Lung microvascular endothelial cell (primary cell): ENCODE measurements at regions not wholly inside any gene's neighbourhood (a gene's known extent, or its start where the extent isn't known, plus 50 kb on each side); places are given as distances from the start of the nearest gene placed in this dataset.

Source experiments
- DNase-seq, 2 donors: peaks; one replicate each; pipeline versions ENCODE4 v3.0.0 to v3.0.0-alpha.2; 2010; ENCODE audit warnings: low read depth in 2 of 2

DNA sequence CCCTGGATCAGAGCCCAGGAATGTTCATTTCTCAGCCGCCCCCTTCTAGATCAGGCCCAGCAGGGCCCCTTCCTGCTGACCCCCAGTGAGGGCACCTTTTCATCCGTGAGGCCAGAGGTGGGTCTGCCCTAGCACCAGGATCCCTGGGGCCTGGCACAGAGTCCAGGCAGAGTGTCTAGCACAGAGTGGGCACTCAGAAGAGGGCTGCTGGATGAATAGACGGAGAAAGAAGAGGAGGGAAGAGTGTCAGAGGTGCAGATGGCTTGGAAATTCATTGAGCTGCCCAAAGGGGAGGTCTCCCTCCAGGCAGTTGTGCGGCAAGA is 106.5 kb downstream of the CPZ start:
- DNase-seq: no peak

DNA sequence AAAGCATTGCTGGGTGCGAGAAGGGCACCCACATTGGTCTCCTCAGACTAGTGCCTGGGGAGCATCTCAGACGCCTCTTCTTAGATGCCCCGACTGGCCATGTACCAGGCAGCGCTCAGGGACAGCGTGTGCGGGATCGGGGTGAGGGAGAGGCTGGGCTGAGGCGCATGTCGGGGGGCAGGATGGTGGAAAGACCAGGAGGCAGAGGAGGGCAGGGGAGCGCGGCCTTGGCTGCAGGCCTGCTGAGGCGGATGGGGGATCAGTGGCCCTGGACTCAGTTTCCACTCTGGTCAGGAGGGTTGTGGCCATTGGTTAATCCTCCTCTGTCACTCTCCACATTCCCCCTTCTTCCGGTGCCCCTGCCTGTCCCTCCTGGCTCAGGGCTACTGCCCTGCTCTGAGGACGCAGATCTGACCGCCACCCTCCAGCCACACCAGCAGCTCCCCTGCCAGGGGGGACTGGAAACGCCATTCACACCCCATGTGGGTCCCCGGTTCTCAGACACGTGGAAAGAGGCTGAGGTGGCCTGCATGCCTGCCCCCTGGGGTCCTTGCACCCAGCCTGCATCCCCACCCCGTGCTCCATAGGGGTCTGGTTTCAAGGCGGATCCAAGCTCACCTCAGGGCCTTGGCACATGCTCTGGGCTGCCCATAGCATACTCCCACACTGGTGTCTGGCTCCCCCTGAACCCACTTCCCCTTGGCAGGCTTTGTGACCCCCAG is 105.9 kb downstream of the CPZ start:
- no peak for DNase-seq

DNA sequence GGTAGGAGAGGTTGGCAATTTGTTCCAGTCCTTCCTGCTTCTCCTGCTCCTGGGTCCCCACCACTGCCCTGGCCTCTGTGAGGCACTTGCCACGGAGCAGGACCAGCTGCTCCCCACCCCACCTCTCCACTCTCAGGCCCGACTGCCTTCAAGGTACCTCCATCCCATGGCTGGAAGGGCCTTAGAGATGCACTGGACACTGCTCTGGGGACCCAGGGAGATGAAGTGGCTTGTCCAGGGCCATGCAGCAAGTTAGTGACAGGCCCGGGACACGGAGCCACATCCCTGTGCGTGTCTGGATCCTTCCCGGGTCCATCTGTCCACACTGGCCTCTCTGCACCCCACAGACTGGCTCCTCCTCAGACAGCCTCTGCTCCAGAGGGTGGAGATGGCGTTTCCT is 105.3 kb downstream of the CPZ start:
- DNase-seq: no peak

DNA sequence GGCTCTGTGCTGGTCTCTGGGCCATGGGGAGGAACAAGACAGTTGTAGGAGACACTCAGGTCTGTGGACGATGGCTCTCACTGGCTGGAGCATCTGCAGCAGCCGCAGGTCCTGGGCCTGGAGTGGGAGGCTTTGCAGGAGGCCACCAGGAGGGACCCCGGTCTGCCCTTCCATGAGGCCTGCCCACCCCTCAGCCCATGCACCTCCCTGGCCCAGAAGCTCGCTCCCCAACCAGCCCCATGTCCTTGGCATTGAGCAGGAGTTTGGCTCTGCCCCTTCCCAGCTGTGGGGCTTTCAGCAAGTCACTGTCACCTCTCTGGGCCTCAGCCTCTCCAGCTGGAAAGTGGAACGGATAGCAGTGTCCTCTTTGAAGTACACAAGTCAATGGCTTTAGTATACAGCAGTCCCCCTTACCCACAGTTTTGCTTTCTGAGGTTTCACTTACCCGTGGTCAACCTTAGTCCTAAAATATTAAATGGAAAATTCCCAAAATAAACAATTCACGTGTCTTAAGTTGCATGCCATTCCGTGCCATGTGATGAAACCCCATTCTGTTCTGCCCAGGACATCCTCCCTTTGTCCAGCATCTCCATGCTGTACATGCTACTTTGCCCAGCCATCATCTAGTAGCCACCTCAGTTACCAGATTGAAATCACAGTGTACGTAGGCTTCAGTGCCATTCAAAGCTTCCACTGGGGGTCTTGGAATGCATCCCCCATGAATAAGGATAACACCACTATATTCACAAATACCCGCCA is 104.0 kb downstream of the CPZ start:
- no peak for DNase-seq

DNA sequence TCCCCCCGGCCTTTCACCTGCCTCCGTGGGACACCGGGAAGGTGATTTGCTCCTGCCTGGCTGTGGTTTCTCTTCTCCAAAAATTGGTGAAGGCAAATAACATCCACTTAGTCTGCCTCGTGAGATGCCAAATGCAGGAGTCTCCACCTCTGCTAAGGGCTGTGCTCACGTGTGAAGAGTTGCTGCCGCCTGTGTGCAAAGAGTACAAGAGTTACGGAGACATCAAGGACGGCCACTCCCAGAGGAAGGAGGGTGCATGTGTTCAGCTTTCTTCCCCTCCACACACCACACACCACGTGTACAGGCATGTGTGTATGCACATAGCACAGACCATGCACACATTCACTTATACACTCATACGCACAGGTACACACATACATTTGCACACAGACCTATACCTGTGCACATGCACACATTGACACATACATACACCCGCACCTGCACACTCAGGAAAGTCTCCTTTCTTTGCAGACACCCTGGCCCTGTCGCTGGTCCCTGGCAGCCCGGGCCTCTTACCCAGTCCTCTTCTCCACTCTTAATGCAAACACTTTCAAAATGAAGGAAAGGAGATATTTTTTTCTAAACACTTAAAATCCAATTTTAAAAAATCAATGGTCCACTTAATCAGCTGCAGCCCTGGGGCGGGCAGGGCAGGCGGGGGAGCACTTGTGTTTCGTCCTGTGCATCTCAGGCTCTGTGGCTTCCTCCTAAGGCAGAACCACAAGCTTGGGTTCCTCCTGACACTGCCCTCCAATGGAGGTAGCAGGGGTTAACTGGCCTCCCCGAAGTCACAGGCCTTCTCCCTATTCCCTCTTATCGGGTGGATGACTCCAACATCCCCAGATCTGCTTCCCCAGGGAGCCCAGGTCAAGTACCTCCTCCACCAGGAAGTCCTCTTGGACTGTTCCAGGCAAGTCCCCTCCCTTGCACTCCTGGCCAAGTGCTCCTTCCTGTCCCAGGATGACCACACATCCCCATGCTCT is 103.0 kb downstream of the CPZ start:
- DNase-seq: no peak

DNA sequence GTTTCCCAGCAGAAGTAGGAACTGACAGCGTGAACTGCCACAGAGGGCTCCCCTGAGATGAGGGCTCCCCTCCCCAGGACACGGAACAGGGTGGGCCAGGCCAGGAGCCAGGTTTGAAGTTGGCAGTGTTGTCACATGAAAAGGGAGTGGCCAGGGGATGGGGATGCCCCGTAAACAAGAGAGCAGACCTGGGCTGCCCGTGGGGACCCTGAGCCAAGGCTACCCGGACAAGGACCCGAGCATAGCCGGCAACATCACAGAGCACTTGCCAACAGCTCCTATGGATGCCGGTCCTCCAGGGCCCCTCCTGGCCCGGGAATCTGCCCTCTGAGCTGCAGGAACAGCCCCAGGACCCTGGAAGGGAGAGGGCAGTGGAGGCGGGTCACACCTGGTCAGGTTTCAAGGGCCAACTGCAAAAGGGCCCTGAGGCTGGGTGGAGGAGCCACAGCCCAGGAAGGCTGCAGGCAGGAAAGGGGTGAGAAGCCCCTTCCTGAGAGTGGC is 102.1 kb downstream of the CPZ start:
- DNase-seq: no peak

DNA sequence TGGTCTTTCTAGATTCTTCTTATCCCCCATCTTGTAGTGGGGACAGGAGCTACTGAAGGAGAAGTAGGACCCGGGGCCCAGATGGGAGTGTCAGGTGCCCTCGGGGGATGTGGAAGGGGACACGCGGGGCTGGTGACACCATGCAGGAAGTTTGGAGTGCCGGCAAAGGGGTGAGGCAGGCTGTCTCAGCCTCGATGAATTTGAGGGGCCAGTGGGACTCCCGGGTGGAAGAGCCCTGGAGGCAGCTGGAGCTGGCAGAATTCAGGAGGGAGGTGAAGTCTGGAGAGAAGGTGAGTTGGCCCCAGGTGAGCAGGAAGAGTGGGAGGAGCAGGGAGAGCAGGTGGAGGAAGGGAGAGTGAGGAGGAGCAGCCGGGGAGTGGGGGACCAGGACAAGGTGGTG is 101.7 kb downstream of the CPZ start:
- no peak for DNase-seq

DNA sequence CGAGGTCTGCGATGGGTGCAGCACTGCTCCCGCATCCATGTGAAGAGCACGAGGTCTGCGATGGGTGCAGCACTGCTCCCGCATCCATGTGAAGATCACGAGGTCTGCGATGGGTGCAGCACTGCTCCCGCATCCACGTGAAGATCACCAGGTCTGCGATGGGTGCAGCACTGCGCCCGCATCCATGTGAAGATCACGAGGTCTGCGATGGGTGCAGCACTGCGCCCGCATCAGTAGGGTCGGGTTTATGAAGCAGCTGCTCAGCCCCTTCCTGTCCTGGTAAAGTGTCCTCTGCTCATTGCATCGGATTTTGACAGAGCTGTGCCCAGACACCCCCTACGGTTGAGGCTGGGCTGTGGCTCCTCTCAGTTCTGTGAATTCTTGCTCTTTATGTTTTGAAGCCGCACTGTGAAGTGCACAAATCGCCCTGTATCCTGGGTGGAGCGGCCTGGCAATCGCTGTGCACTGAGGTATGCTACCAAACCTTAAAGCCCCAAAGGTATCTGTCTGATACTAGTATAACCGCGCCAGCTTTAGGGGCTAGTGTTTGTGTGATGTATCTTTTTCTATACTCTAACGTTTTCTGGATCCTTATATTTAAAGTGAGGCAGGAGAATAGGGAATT is 98.7 kb downstream of the CPZ start:
- DNase-seq: no peak

DNA sequence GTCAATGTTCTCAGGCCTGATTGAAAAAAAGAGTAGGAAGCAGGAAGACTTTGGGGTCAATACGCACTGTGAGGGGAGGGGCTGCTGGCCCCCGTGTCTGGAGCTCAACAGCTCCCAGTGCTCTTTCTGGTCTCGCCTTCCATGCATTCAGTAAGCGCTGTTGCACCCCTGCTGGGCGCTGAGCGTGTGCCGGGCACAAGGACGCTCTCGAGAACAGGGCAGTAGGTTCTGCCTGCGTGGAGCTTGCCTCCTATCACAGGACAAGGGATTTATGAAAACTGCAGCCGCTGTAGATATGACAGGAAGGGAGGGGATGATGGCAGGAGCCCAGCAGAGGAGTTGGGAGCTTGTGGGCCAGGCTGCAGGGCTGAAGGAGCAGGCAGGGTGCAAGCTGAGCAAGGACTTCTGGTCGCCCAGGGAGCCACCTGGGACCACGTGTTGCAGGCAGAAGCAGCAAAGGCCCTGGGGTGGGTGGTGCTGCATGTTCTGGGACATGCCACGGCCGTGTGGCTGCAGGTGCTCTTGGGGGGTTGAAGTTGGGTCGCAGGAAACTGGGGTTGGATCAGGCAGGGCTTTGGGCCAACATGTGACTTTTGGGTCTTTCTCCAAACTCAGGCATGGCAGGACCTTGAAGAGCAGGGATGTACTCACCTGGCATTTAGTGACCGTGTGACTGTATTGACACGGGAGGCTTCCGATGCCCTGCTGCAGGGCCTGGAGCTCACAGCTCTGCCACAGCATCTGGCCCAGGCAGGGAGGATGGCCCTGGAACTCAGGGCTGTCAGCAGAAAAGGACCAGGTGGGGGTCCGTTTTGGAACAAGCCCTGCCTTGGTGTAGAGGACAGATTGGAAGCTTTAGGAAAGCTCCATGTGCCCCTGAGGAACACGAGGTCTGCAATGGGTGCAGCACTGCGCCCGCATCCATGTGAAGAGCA is 97.9 kb downstream of the CPZ start:
- no peak for DNase-seq

DNA sequence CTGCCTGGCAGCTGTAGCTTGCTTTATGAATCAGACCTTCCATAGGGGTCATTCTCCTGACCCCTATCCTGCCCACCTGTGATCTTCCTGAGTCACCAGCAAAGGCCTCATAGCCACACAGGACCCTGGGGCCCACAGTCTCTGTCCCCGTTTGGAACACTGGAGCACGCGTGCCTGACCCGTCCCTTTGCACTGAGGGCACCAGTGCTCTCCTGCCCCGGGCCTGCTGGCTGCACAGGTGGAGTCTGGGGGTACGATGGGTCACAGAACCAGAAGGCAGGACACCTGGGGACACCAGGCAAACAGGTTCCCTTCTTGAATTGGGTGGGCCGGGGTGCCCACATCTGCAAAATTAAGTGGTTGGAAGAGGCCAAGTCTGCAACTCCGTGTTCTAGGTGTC is 97.2 kb downstream of the CPZ start:
- DNase-seq: no peak

DNA sequence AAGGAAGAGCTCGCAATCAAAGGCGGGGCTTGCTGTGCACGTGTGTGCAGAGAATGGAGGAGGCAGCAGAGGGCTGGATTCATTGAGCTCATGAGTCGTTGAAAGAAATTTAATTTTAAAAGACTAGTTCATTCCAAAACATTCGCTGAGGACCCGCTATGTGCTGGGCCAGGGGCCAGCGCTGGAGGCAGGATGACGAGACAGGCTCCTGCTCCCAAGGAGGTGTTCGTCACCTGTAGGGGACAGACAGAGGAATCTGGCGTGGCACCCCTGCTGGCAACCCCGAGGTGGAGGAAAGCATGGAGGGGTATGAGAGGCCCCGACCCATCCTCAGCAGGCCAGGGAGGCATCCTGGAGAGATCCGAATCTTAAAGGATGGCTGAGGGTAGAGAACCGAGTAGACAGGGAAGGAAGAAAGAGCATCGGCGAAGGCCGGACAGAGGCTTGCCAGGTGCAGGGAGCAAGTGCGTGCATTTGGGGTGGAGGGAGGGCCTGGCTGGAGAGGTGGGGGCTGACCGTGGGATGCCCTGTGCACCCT is 96.4 kb downstream of the CPZ start:
- DNase-seq: no peak

DNA sequence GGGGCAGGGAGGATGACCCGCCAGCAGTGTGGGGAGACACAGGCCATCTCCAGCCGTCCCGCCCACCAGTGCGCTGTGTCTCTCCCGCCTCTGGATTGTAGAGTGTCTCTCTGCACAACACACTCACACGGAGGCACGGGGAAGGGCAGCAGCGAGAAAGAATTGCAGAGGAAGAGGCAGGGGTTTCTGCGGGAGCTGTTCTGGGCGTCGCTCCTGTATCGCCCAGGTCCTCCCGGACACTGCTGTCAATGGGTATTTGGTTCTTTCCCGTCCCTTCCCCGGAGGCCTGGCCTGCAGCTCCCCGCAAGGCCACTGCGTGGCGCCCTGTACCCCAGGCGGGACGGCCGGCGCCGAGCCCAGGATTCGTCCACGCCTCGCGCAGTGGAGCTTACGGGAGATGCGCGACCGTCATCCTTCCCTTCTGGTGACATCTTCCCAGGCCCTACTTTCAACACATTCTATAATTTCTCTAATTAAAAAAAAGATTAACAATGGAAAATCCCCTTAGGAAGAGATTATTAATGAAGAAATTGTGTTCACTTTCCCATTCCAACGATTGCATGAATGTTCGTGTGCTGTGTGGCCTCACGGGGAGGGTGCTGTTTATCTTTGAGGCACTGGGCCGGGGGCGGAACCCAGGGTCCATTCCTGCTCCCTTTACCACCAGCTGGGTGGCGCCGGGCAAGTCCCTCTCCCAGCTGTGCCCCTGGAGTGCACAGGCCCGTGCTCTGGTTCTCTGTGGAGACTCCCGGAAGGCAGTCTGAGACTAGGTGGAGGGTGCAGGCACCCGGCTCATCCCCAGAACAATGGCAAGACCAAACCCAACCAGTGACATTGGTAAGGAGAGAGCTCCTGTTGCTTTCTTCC is 95.7 kb downstream of the CPZ start:
- peak; percentile 19 to 57 for DNase-seq

DNA sequence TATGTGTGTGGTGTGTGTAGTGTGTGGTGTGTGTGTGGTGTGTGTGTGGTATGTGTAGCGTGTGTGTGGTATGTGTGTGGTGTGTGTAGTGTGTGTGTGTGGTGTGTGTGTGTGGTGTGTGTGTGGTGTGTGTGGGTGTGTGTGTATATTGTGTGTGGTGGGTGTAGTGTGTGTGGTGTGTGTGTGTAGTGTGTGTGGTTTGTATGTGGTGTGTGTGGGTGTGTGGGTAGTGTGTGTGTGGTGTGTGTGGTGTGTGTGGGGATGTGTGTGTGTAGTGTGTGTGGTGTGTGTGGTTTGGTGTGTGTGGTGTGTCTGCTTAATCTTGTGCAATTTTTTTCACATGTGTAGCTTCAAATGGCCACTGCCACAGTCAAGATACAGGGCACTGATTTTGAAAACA is 94.5 kb downstream of the CPZ start:
- no peak for DNase-seq

DNA sequence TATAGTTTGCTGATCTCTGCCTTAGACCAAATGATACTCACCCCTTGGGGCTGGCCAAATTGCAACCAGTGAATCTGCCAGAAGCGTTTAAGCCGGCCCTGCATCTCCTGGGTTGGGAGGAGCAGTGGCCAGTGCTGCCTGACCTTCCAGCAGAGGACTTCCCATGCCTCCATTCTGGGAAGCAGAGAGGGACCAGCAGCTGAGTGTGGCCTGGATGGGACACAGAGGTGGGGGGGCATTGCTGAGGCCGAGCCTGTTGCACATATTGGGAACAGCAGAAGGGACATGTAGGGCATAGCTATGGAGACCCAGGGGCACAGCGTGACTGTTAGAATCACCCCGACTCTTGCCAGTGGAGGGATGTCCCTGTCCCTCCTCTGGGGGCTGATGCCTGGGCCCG is 93.3 kb downstream of the CPZ start:
- DNase-seq: no peak

DNA sequence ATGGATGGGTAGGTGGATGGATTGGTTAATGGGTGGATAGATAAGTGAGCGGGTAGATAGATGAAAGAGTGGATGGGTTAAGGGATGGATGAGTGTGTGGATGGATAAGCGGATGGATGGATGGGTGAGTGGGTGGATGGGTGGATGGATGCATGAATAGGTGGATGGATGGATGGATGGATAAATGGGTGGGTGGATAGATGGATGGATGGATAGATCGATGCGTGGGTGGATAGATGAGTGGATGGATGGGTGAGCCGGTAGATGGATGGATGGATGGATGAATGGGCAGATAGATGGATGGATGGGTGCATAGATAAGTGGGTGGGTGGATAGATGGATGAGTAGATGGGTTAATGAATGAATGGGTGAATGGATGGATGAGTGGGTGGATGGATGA is 90.9 kb downstream of the CPZ start:
- DNase-seq: no peak

DNA sequence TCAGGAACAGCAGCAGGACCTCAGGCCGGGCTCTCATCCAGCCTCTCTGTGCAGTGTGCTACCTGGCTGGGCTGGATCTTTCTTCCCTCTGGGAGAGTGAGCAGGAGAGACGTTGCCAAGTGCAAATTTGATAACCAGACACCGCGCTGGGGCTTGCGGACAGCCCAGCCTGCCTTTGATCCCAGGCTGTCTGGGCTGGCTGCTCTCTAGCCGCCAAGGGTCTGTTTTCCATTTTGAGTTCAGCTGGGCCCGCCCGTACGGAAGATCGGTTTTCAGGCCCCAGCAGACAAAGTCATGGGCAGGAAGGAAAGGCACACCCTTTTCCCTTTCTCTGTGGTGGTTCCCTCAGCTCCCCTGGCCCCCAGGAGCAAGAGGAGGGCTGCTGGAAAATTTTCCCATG is 90.2 kb downstream of the CPZ start:
- DNase-seq: no peak

DNA sequence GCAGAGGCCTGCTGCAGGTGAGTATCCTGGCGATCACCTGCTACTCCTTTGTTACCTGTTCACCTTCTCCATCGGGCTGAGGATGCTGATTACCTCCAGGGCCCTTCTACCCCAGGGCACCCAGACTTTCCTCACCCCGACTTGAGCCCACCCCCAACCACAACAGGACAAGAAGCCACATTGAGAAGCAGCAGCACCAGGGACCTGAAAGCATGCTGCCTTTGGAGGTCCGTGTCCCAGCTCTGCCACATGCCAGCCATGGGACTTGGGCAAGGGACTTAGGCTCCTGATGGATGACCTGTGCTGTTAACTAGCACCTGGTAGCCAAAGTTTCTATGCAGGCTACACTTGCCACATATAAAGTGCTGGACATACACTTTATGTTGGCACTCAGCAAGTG is 89.7 kb downstream of the CPZ start:
- no peak for DNase-seq

DNA sequence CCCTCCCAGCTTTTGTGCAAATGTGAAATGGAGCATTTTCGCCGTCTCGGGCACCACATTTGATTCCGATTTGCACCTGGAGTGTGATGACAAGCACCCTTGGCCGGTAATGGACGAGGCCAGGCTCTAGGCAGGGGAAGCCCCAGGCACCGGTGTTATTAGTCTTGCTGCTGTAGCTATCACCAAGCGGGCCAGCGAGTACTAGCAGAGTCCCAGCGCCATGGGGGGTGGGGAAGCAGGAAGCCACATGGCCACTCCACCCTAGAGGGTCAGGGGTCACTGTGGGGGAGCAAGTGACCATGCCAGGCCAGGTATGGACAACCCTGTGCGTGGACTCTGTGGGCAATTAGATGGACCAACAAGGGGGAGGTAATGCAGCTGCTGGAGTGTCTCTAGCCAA is 88.8 kb downstream of the CPZ start:
- no peak for DNase-seq

DNA sequence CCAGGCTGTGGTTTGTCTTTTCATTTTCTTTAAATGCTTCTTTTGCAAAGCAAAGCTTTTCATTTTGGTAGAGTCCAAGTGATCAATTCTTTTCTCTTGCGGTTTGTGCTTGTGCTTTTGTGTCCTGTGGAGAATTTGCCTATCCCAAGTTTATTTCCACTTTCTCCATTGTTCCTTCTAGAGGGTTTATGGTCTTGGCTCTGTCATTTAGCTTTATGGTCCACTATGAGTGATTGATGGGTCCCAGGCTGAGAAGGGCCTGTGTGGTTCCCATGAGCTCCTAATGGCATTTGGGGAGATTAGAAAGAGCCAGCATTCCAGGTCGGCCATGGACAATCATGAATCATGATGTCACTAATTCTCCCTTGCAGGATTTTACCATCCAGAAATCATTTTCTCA is 86.5 kb downstream of the CPZ start:
- no peak for DNase-seq
